CD4-positive, alpha-beta T cell treated with Interleukin-17A for 1 hour (primary cell): ENCODE measurements at regions not wholly inside any gene's neighbourhood (a gene's known extent, or its start where the extent isn't known, plus 50 kb on each side); places are given as distances from the start of the nearest gene placed in this dataset.
"Not testable (repeated sequence)": the region's sequence is repeated elsewhere in the genome, so short reads cannot be mapped to it uniquely, and the experiment has no call there.

Source experiments
- DNase-seq: peaks from one replicate; pipeline ENCODE4 v3.0.0-alpha.2; 2020

- DNase-seq: no peak
These were observed 616.7 kb downstream of the MCTP2 start for GRCh38 chr15:94848054-94848453.

- DNase-seq: no peak
These were observed 623.7 kb downstream of the MCTP2 start for GRCh38 chr15:94855018-94855408.

GRCh38 chr15:94855409-94856266, 624.3 kb downstream of the MCTP2 start:
- no peak for DNase-seq

GRCh38 chr15:94856267-94856854, 625.0 kb downstream of the MCTP2 start:
- DNase-seq: no peak

DNA sequence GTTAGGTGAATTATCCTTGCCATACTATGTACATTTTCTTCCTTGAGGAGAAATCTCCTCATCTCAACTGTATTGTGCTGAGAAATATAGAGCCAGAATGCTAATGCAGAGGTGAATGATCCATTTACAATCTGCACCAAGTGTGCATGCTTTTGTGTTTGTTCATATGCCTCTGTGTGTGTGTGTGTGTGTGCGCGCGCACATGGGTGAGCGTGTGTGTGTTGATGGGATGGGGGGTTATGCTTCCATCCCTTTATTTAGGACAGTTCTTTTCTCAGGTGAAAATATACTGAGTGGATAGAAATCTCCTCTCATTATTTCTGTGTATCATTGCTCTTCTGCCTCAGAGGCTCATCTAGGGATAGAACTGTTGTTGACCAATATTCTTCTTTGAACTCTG, 626.1 kb downstream of the MCTP2 start:
- no peak for DNase-seq

- DNase-seq: no peak
These were observed 626.6 kb downstream of the MCTP2 start for GRCh38 chr15:94858011-94858410.

- DNase-seq: no peak
These were observed 627.1 kb downstream of the MCTP2 start for GRCh38 chr15:94858449-94858848.

GRCh38 chr15:94858920-94859319, 627.6 kb downstream of the MCTP2 start:
- no peak for DNase-seq

DNA sequence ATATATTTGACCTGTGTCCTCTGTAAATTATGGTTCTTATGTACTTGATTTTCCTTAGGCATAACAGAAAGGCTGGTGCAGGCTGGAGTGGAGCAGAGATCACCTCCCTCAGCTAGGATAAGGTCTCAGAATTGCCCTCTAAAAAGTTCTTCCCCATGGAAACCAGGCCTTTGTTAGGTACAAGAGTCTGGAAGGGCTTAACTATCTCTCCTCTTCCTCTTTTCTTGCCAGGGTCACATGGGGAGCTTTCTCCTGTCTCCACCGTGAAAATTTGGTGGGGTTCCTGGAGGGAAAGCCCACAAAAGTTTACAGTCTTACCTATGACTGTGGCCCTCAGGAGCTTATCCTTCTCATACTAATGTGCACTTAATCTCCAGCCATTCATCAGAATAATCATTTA, 633.2 kb downstream of the MCTP2 start:
- no peak for DNase-seq

- not testable (repeated sequence) for DNase-seq
These were observed 636.9 kb downstream of the MCTP2 start for GRCh38 chr15:94868265-94868664.

DNA sequence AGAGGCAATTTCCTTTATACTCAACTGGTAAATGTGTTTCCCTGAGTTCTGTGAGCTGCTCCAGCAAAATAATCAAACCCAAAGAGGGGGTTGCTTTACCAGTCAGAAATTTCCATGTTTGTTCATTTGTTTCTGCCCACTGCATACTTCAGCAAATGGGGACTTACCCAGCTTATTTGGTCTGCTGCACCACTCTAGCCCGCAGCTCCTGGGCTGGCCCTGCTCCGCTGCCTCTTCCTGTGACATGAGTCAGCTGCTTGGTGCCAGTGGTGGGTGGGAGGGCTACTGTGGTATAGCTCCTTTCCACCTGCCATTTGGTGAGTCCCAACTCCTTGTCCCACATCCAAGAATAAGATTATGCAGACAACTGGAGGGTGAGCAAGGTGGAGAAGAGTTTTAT, 644.2 kb downstream of the MCTP2 start:
- no peak for DNase-seq

- no peak for DNase-seq
These were observed 646.5 kb downstream of the MCTP2 start for GRCh38 chr15:94877833-94878232.

GRCh38 chr15:94882071-94882712, 650.8 kb downstream of the MCTP2 start:
- no peak for DNase-seq

GRCh38 chr15:94887391-94887790, 656.0 kb downstream of the MCTP2 start:
- DNase-seq: no peak

DNA sequence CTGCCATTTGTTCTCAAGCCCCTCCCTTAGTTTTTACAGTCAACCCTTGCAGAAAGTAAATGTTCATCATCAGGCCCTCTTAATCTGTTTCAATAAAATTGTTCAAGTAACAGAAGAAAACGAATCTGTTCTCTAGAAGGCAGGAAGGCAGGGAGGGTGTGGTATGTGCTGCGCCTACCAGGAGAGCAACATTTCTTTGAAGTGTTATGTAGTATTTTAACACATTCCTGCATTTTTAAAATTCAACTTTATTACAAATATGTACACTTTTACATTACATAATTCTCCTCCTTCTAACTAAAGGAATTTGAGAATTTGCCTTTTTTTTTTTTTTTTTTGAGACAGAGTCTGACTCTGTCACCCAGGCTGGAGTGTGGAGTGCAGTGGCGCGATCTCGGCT, 657.8 kb downstream of the MCTP2 start:
- no peak for DNase-seq

DNA sequence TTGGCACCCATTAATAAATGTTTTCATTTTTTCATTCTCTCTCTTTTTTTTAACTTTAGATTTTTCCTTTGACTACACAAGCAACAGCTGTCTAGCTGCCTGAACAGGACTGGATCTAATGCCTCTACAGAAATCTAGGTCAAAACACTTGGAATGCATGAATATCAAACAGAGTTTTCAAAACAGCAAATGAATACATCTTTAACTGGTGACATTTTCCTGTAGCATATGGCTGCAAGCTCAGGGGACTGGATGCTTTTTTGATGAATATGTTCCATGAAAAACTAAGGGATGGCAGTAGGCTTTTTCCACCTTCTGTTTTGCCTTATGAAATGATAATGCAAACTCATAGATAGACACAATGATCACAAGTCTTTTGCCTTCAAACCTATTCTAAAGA, 661.7 kb downstream of the MCTP2 start:
- DNase-seq: no peak

DNA sequence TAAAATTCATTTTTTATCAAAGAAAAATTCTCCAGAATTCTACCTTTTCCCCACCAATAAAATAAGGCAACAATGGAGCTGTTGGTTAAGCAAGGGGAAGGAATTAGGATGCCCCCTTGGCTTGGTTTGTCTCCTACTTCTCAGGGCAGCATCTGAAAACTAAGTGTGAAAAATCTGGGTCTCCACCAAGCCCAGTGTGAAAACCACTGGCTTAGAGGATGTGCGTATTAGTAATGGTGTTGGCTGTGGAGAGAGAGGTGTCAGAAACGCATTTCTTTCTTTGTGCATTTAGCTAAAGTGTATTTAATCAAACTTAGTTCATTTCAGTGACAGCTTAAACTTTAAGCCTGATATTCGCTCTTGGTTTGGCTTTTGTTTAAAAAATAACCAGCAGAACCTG, 662.7 kb downstream of the MCTP2 start:
- no peak for DNase-seq

GRCh38 chr15:94909510-94909909, 678.1 kb downstream of the MCTP2 start:
- no peak for DNase-seq

- no peak for DNase-seq
These were observed 678.8 kb downstream of the MCTP2 start for GRCh38 chr15:94910166-94910565.

DNA sequence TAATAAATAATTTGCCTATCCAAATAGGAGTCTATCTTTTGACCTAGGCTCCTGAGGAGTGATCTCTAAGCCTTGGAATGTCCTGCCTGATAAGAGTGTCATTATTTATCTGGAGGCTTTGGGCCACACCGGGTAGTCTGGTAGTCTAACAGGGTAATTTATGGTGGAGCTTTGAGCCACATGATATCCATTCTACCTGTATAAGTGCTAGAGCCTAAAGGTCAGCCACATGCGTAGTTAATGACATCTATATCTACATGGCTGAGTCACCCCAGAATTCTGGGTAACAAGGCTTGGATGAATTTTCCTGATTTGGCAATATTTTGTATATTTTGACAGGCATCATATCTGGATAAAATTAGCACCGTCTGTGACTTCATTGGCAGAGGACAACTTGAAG, 681.4 kb downstream of the MCTP2 start:
- DNase-seq: no peak

DNA sequence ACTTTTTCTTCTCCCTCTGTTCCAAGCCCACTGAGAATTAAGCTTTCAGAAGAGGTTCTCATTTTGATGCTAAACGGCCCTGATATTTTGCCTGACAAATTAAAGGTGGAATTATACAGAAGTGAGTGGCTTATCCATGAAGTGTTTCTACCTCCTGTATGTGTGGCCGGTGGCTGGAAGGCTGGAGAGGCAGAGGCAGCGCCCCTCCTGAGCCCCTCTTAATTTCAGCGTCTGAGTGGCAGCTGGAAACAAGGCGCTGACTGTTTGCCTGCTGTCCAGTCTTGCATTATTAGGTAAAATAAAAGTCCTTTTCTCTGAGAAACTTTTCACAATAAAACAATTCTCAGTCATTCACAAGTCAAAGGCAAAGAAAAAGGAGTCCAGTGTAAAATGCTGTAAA, 685.7 kb downstream of the MCTP2 start:
- DNase-seq: no peak

- no peak for DNase-seq
These were observed 690.6 kb downstream of the MCTP2 start for GRCh38 chr15:94921936-94922335.

DNA sequence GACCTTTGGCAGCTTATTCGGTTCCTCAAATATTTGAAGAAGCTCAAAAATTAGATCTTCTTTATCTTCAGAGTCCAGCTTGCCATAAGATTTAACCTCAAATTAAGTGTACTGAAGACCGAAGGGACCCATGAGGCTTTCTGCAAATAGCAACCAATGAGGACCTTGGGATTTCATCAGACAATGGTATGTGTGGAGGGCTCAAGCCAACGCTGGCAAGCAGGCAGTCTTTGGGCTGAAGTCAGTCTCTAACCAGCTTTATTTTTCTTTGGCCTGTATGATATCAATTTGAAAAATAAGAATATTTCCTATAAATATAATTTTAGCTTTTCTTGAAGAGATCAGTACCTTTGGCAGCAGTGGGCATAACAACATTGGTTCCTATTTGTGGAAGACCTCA, 692.7 kb downstream of the MCTP2 start:
- no peak for DNase-seq

- DNase-seq: no peak
These were observed 693.7 kb downstream of the MCTP2 start for GRCh38 chr15:94924971-94925598.
